ENCODE measurements at regions not wholly inside any gene's neighbourhood (a gene's known extent, or its start where the extent isn't known, plus 50 kb on each side); places are given as distances from the start of the nearest gene placed in this dataset.

- DNase-seq (ENCODE audit: low read depth): no peak
Observed at GRCh38 chr9:17970277-17970676, 391.4 kb downstream of the SH3GL2 start.

GRCh38 chr9:17978773-17979172, 399.9 kb downstream of the SH3GL2 start:
- no peak for DNase-seq (ENCODE audit: low read depth)

- DNase-seq (ENCODE audit: low read depth): no peak
Observed at GRCh38 chr9:17986595-17986994, 407.7 kb downstream of the SH3GL2 start.

- DNase-seq (ENCODE audit: low read depth): no peak
Observed at GRCh38 chr9:17987189-17987588, 408.3 kb downstream of the SH3GL2 start.

GRCh38 chr9:17988489-17988888, 409.6 kb downstream of the SH3GL2 start:
- no peak for DNase-seq (ENCODE audit: low read depth)

- DNase-seq (ENCODE audit: low read depth): no peak
Observed at GRCh38 chr9:17990602-17991001, 411.7 kb downstream of the SH3GL2 start.

- DNase-seq (ENCODE audit: low read depth): no peak
Observed at GRCh38 chr9:17993024-17993423, 414.2 kb downstream of the SH3GL2 start.

- DNase-seq (ENCODE audit: low read depth): no peak
Observed at GRCh38 chr9:17994695-17995425, 416.0 kb downstream of the SH3GL2 start.

- no peak for DNase-seq (ENCODE audit: low read depth)
Observed at GRCh38 chr9:17996728-17997127, 417.9 kb downstream of the SH3GL2 start.

- no peak for DNase-seq (ENCODE audit: low read depth)
Observed at GRCh38 chr9:18002718-18003438, 424.0 kb downstream of the SH3GL2 start.

GRCh38 chr9:18006591-18006990, 427.7 kb downstream of the SH3GL2 start:
- DNase-seq (ENCODE audit: low read depth): no peak

GRCh38 chr9:18007621-18008020, 428.8 kb downstream of the SH3GL2 start:
- no peak for DNase-seq (ENCODE audit: low read depth)

GRCh38 chr9:18009902-18010301, 431.0 kb downstream of the SH3GL2 start:
- no peak for DNase-seq (ENCODE audit: low read depth)

- DNase-seq (ENCODE audit: low read depth): no peak
Observed at GRCh38 chr9:18010492-18010891, 431.6 kb downstream of the SH3GL2 start.

- DNase-seq (ENCODE audit: low read depth): no peak
Observed at GRCh38 chr9:18012170-18012569, 433.3 kb downstream of the SH3GL2 start.

GRCh38 chr9:18014556-18014955, 435.7 kb downstream of the SH3GL2 start:
- no peak for DNase-seq (ENCODE audit: low read depth)

- no peak for DNase-seq (ENCODE audit: low read depth)
Observed at GRCh38 chr9:18015116-18015515, 436.2 kb downstream of the SH3GL2 start.

GRCh38 chr9:18017136-18017535, 438.3 kb downstream of the SH3GL2 start:
- DNase-seq (ENCODE audit: low read depth): no peak

GRCh38 chr9:18018221-18018620, 439.4 kb downstream of the SH3GL2 start:
- no peak for DNase-seq (ENCODE audit: low read depth)

GRCh38 chr9:18018661-18019060, 439.8 kb downstream of the SH3GL2 start:
- DNase-seq (ENCODE audit: low read depth): no peak

GRCh38 chr9:18020121-18020745, 441.4 kb downstream of the SH3GL2 start:
- DNase-seq (ENCODE audit: low read depth): no peak

GRCh38 chr9:18022642-18023041, 443.8 kb downstream of the SH3GL2 start:
- DNase-seq (ENCODE audit: low read depth): no peak

GRCh38 chr9:18023332-18023731, 444.5 kb downstream of the SH3GL2 start:
- DNase-seq (ENCODE audit: low read depth): no peak
